WTC11 (cell line): ENCODE measurements at regions not wholly inside any gene's neighbourhood (a gene's known extent, or its start where the extent isn't known, plus 50 kb on each side); places are given as distances from the start of the nearest gene placed in this dataset.

Experiments
- ATAC-seq: fragments of 200-7000 bp; cut with Tn5 transposase; 2 replicates; pipeline ENCODE4 v1.10.0; 2021; ENCODE audit warnings: mild to moderate bottlenecking, moderate library complexity
- CTCF ChIA-PET: fragments of 300-600 bp; sonication (Branson Sonifier 250); formaldehyde crosslinking; loops from one replicate; lab custom pipeline; 2021; ENCODE audit warnings: antibody characterized with exemption; lab: Charles Lee
- POLR2A ChIA-PET: fragments of 350-600 bp; sonication (Branson Sonifier 250); formaldehyde crosslinking; loops from one replicate; lab custom pipeline; 2021; ENCODE audit warnings: antibody characterized with exemption; lab: Charles Lee
- DNase-seq: peaks from one replicate; pipeline ENCODE4 v3.0.0; 2021; ENCODE audit warnings: low spot score
- H3K27ac Mint-ChIP-seq: 2 replicates; pipeline ENCODE4 v1.8.0; 2021; ENCODE audit warnings: mixed read lengths
- H3K27me3 Mint-ChIP-seq: 2 replicates; pipeline ENCODE4 v1.8.0; 2021; ENCODE audit warnings: low read depth, mild to moderate bottlenecking, moderate library complexity, mixed read lengths
- H3K36me3 Mint-ChIP-seq: 2 replicates; pipeline ENCODE4 v1.8.0; 2021; ENCODE audit warnings: mixed read lengths
- H3K4me1 Mint-ChIP-seq: 2 replicates; pipeline ENCODE4 v1.8.0; 2022; ENCODE audit warnings: mixed read lengths
- H3K4me3 Mint-ChIP-seq: 2 replicates; pipeline ENCODE4 v1.8.0; 2021; ENCODE audit warnings: mild to moderate bottlenecking, moderate library complexity, mixed read lengths
- H3K9me3 Mint-ChIP-seq: 2 replicates; pipeline ENCODE4 v1.8.0; 2021; ENCODE audit warnings: mixed read lengths
- ARID4B ChIP-seq: sonication (generic); formaldehyde crosslinking; IDR thresholded peaks from 2 replicates; pipeline ENCODE4 v1.8.0; 2023; ENCODE audit warnings: missing genetic modification reagents, mild to moderate bottlenecking, borderline replicate concordance
- ATF3 ChIP-seq: sonication (generic); formaldehyde crosslinking; conservative IDR thresholded peaks from 2 replicates; pipeline ENCODE4 v1.8.1; 2022; ENCODE audit warnings: mild to moderate bottlenecking, missing genetic modification reagents
- EMX1 ChIP-seq: fragments of 250-450 bp; sonication (Bioruptor Pico); IDR thresholded peaks from 2 replicates; pipeline ENCODE4 v1.8.0; 2021; ENCODE audit warnings: mild to moderate bottlenecking
- FOXJ3 ChIP-seq: sonication (generic); formaldehyde crosslinking; IDR thresholded peaks from 2 replicates; pipeline ENCODE4 v1.9.0; 2021; ENCODE audit warnings: missing genetic modification reagents, mild to moderate bottlenecking, borderline replicate concordance
- FOXP1 ChIP-seq: sonication (generic); formaldehyde crosslinking; IDR thresholded peaks from 2 replicates; pipeline ENCODE4 v1.8.0; 2022; ENCODE audit warnings: missing genetic modification reagents, mild to moderate bottlenecking, moderate library complexity, borderline replicate concordance
- HMGA2 ChIP-seq: fragments of 250-450 bp; sonication (Bioruptor Pico); IDR thresholded peaks from 2 replicates; pipeline ENCODE4 v1.4.0; 2021; ENCODE audit warnings: mild to moderate bottlenecking, moderate library complexity
- IRF1 ChIP-seq: sonication (generic); formaldehyde crosslinking; IDR thresholded peaks from 2 replicates; pipeline ENCODE4 v1.8.0; 2023; ENCODE audit warnings: missing genetic modification reagents
- IRF2 ChIP-seq: sonication (generic); formaldehyde crosslinking; IDR thresholded peaks from 2 replicates; pipeline ENCODE4 v1.8.0; 2022; ENCODE audit warnings: low read depth, missing genetic modification reagents, borderline replicate concordance
- JAZF1 ChIP-seq: fragments of 250-450 bp; sonication (Bioruptor Pico); IDR thresholded peaks from 2 replicates; pipeline ENCODE4 v1.9.0; 2021; ENCODE audit warnings: moderate library complexity, mild to moderate bottlenecking, inconsistent platforms
- SP1 ChIP-seq: sonication (generic); formaldehyde crosslinking; conservative IDR thresholded peaks from 2 replicates; pipeline ENCODE4 v1.8.1; 2022; ENCODE audit warnings: missing genetic modification reagents
- TCF7 ChIP-seq: sonication (generic); formaldehyde crosslinking; IDR thresholded peaks from 2 replicates; pipeline ENCODE4 v1.8.0; 2022; ENCODE audit warnings: mild to moderate bottlenecking, low read depth, missing genetic modification reagents, moderate library complexity
- TEAD1 ChIP-seq: sonication (generic); formaldehyde crosslinking; IDR thresholded peaks from 2 replicates; pipeline ENCODE4 v1.8.0; 2022; ENCODE audit warnings: mild to moderate bottlenecking, missing genetic modification reagents
- TEAD4 ChIP-seq: sonication (generic); formaldehyde crosslinking; IDR thresholded peaks from 2 replicates; pipeline ENCODE4 v1.8.0; 2022; ENCODE audit warnings: mild to moderate bottlenecking, missing genetic modification reagents
- ZMAT4 ChIP-seq: fragments of 250-450 bp; sonication (Bioruptor Pico); IDR thresholded peaks from 2 replicates; pipeline ENCODE4 v1.9.0; 2021; ENCODE audit warnings: mild to moderate bottlenecking
- ZNF396 ChIP-seq: fragments of 250-450 bp; sonication (Bioruptor Pico); IDR thresholded peaks from 2 replicates; pipeline ENCODE4 v1.8.0; 2021; ENCODE audit warnings: mild to moderate bottlenecking, moderate library complexity, borderline replicate concordance
- ZNF425 ChIP-seq: fragments of 250-450 bp; sonication (Bioruptor Pico); conservative IDR thresholded peaks from 2 replicates; pipeline ENCODE4 v1.9.0; 2021; ENCODE audit warnings: mild to moderate bottlenecking
- ZNF512 ChIP-seq: sonication (generic); formaldehyde crosslinking; IDR thresholded peaks from 2 replicates; pipeline ENCODE4 v1.8.1; 2022; ENCODE audit warnings: missing genetic modification reagents, borderline replicate concordance
- ZNF532 ChIP-seq: fragments of 250-450 bp; sonication (Bioruptor Pico); IDR thresholded peaks from 2 replicates; pipeline ENCODE4 v1.9.0; 2021; ENCODE audit warnings: mild to moderate bottlenecking, borderline replicate concordance
- ZNF671 ChIP-seq: fragments of 250-450 bp; sonication (Bioruptor Pico); IDR thresholded peaks from 2 replicates; pipeline ENCODE4 v1.8.0; 2021; ENCODE audit warnings: mild to moderate bottlenecking

GRCh38 chr13:26952551-26953143 is 192.1 kb upstream of the GPR12 start (continued):
- TF ChIP-seq ZNF396 (CRISPR knock-in tag) (no peak), TCF7 (CRISPR knock-in tag) (no peak), TEAD1 (CRISPR knock-in tag) (no peak), JAZF1 (CRISPR knock-in tag) (no peak), SP1 (no peak), FOXJ3 (CRISPR knock-in tag) (no peak), ZNF425 (CRISPR knock-in tag) (no peak), ZMAT4 (CRISPR knock-in tag) (no peak), ZNF671 (CRISPR knock-in tag) (no peak)

GRCh38 chr13:26951581-26952177 is 191.1 kb upstream of the GPR12 start:
- H3K27ac Mint-ChIP-seq: no peak overlapping the region
- ATAC-seq: no peak
- TF ChIP-seq TEAD4 (CRISPR knock-in tag) (no peak), ATF3 (CRISPR knock-in tag) (no peak), HMGA2 (no peak), ZNF671 (CRISPR knock-in tag) (no peak), EMX1 (no peak), ZNF532 (no peak), ARID4B (CRISPR knock-in tag) (no peak), IRF2 (CRISPR knock-in tag) (no peak), FOXP1 (CRISPR knock-in tag) (no peak), JAZF1 (CRISPR knock-in tag) (no peak), IRF1 (CRISPR knock-in tag) (no peak), ZNF512 (CRISPR knock-in tag) (no peak)

More at GRCh38 chr13:26951581-26952177, 191.1 kb upstream of the GPR12 start:
- CTCF ChIA-PET: interaction anchor here (1.1 to 3.0 kb wide), 8 partner anchors 15 to 411 kb away, joined by 3 to 19 read pairs (median 6); no protein-coding TSS in a partner anchor
- Mint-ChIP-seq H3K4me1 (no peaks in the 10 kb centered on the region), H3K27me3 (no peaks in the 10 kb centered on the region), H3K4me3 (no peak overlapping the region), H3K9me3 (no peaks in the 10 kb centered on the region), H3K36me3 (no peaks in the 10 kb centered on the region)
- POLR2A ChIA-PET: no interaction called here
- no peak for DNase-seq
